ENCODE measurements at regions not wholly inside any gene's neighbourhood (a gene's known extent, or its start where the extent isn't known, plus 50 kb on each side); places are given as distances from the start of the nearest gene placed in this dataset.

GRCh38 chr13:44317752-44318151, 55.9 kb upstream of the SERP2 start:
- TF ChIP-seq, protein P1, sequence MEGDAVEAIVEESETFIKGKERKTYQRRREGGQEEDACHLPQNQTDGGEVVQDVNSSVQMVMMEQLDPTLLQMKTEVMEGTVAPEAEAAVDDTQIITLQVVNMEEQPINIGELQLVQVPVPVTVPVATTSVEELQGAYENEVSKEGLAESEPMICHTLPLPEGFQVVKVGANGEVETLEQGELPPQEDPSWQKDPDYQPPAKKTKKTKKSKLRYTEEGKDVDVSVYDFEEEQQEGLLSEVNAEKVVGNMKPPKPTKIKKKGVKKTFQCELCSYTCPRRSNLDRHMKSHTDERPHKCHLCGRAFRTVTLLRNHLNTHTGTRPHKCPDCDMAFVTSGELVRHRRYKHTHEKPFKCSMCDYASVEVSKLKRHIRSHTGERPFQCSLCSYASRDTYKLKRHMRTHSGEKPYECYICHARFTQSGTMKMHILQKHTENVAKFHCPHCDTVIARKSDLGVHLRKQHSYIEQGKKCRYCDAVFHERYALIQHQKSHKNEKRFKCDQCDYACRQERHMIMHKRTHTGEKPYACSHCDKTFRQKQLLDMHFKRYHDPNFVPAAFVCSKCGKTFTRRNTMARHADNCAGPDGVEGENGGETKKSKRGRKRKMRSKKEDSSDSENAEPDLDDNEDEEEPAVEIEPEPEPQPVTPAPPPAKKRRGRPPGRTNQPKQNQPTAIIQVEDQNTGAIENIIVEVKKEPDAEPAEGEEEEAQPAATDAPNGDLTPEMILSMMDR (IDR thresholded peaks at IDR 0.05), result no peak
- no peak for TF ChIP-seq ZFX (IDR thresholded peaks at IDR 0.05; ENCODE audit: borderline replicate concordance)

Data from 22Rv1 (cell line).